HepG2 (cell line): ENCODE measurements at regions not wholly inside any gene's neighbourhood (a gene's known extent, or its start where the extent isn't known, plus 50 kb on each side); places are given as distances from the start of the nearest gene placed in this dataset.

Experiments
- ATAC-seq: fragments of 200-7000 bp; cut with Tn5 transposase; 3 replicates; pipeline ENCODE4 v1.9.1; 2020; ENCODE audit warnings: mild to moderate bottlenecking, moderate library complexity
- BruUV-seq: library from RNA; stranded (reverse); fragments of 400-500 nt; replicated peaks from 2 replicates; lab custom pipeline; 2021; lab: Mats Ljungman, UMichigan
- CTCF ChIA-PET: fragments of 300-600 bp; formaldehyde crosslinking; extraction: SDS; loops from one replicate; lab custom pipeline; 2021; ENCODE audit warnings: low total read pairs, inconsistent platforms, low intra/inter-chr PET ratio; lab: Yijun Ruan, JAX
- POLR2A ChIA-PET: fragments of 350-600 bp; sonication (Branson Sonifier 250); formaldehyde crosslinking; loops from one replicate; lab custom pipeline; 2020; ENCODE audit warnings: antibody characterized with exemption, inconsistent platforms; lab: Yijun Ruan, JAX
- DNase-seq: peaks from one replicate; pipeline ENCODE4 v3.0.0-alpha.2; 2015; ENCODE audit warnings: low spot score
- FAIRE-seq: peaks from 3 replicates; lab custom pipeline; 2011; peaks lifted over from hg19 to GRCh38; lab: Jason Lieb, UNC
- H2AFZ ChIP-seq: one replicate; pipeline ENCODE4 v1.6.1; 2011; ENCODE audit warnings: low read length, inconsistent platforms
- H3K27ac ChIP-seq: fragments of 300-600 bp; 3 replicates; pipeline ENCODE4 v1.8.0; 2011; ENCODE audit warnings: mixed run types, mild to moderate bottlenecking, mixed read lengths, low read length, inconsistent platforms; ENCODE audit not compliant: insufficient read depth; ENCODE audit errors: extremely low read length
- H3K27me3 ChIP-seq, 2 experiments: fragments of 200-600 bp in 1 of 2; 2 replicates in 1 of 2; 3 replicates in 1 of 2; pipeline versions ENCODE4 v1.6.0 to v1.8.0; 2011; ENCODE audit warnings: low read length in 2 of 2, mild to moderate bottlenecking in 2 of 2, moderate library complexity in 2 of 2, inconsistent platforms in 1 of 2; ENCODE audit not compliant: insufficient read depth in 2 of 2, control insufficient read depth in 1 of 2
- H3K36me3 ChIP-seq, 2 experiments: fragments of 200-600 bp in 1 of 2; replicated peaks in 1 of 2; 2 replicates in 1 of 2; 3 replicates in 1 of 2; pipeline versions ENCODE4 v1.5.1 to v1.8.0; 2011; ENCODE audit warnings: low read length in 2 of 2, inconsistent platforms in 1 of 2; ENCODE audit not compliant: insufficient read depth in 2 of 2, control insufficient read depth in 1 of 2
- H3K4me1 ChIP-seq: 2 replicates; pipeline ENCODE4 v1.5.1; 2012; ENCODE audit warnings: low read length, inconsistent platforms; ENCODE audit not compliant: insufficient read depth
- H3K4me2 ChIP-seq: 2 replicates; pipeline ENCODE4 v1.6.0; 2011; ENCODE audit warnings: low read depth, low read length, inconsistent platforms
- H3K4me3 ChIP-seq, 3 experiments: fragments of 200-600 bp in 1 of 3; sonication (generic), shearing (Covaris generic) in 1 of 3; replicated peaks in 1 of 3; 2 replicates each; pipeline ENCODE4 v1.5.1; 2011 to 2016; ENCODE audit warnings: low read length in 3 of 3, inconsistent platforms in 2 of 3, low read depth in 2 of 3, mild to moderate bottlenecking in 2 of 3, control low read depth in 1 of 3, mixed read lengths in 1 of 3; ENCODE audit not compliant: insufficient read depth in 1 of 3
- H3K79me2 ChIP-seq: one replicate; pipeline ENCODE4 v1.6.1; 2011; ENCODE audit warnings: low read length, inconsistent platforms; ENCODE audit not compliant: insufficient read depth
- H3K9ac ChIP-seq: 2 replicates; pipeline ENCODE4 v1.6.0; 2011; ENCODE audit warnings: mild to moderate bottlenecking, low read depth, low read length, inconsistent platforms; ENCODE audit not compliant: insufficient read depth
- H3K9me3 ChIP-seq: 2 replicates; pipeline ENCODE4 v1.5.1; 2012; ENCODE audit warnings: mild to moderate bottlenecking, low read length
- H4K20me1 ChIP-seq: 2 replicates; pipeline ENCODE4 v1.6.0; 2011; ENCODE audit warnings: inconsistent platforms, mild to moderate bottlenecking, low read length, moderate library complexity; ENCODE audit not compliant: insufficient read depth
- FOXC1 ChIP-seq: sonication (generic); formaldehyde crosslinking; IDR thresholded peaks from 2 replicates; pipeline ENCODE4 v1.8.0; 2022; ENCODE audit warnings: mild to moderate bottlenecking, missing genetic modification reagents, borderline replicate concordance
- FOXP4 ChIP-seq: sonication (generic); formaldehyde crosslinking; IDR thresholded peaks from 2 replicates; pipeline ENCODE4 v1.4.0; 2020; ENCODE audit warnings: missing genetic modification reagents
- HNRNPUL1 ChIP-seq: fragments of 200-400 bp; formaldehyde crosslinking; IDR thresholded peaks from 2 replicates; pipeline ENCODE4 v1.6.1; 2017; ENCODE audit warnings: low read depth, mild to moderate bottlenecking, low read length, moderate library complexity
- MATR3 ChIP-seq: sonication (generic); formaldehyde crosslinking; IDR thresholded peaks from 2 replicates; pipeline ENCODE4 v1.4.0; 2020; ENCODE audit warnings: missing genetic modification reagents
- PRDM10 ChIP-seq: sonication (generic); formaldehyde crosslinking; IDR thresholded peaks from 2 replicates; pipeline ENCODE4 v1.4.0; 2020; ENCODE audit warnings: low read depth, missing genetic modification reagents
- SP1 ChIP-seq, 2 experiments: fragments of 450-650 bp in 1 of 2; sonication (generic) in 1 of 2; formaldehyde crosslinking in 1 of 2; IDR thresholded peaks; 2 replicates each; pipeline versions ENCODE4 v1.4.0 to v1.6.1; 2016 to 2020; ENCODE audit warnings: missing genetic modification reagents in 1 of 2
- ZNF317 ChIP-seq: sonication (generic); formaldehyde crosslinking; IDR thresholded peaks from 2 replicates; pipeline ENCODE4 v1.5.0; 2020; ENCODE audit warnings: mild to moderate bottlenecking, missing genetic modification reagents
- ZNF569 ChIP-seq: sonication (generic); formaldehyde crosslinking; IDR thresholded peaks from 2 replicates; pipeline ENCODE4 v1.5.0; 2020; ENCODE audit warnings: mild to moderate bottlenecking, missing genetic modification reagents, moderate library complexity, borderline replicate concordance
- ZNF607 ChIP-seq: sonication (generic); formaldehyde crosslinking; IDR thresholded peaks from 2 replicates; pipeline ENCODE4 v1.5.1; 2020; ENCODE audit warnings: missing genetic modification reagents, mild to moderate bottlenecking, borderline replicate concordance
- ZNF724P ChIP-seq: sonication (generic); formaldehyde crosslinking; IDR thresholded peaks from 2 replicates; pipeline ENCODE4 v1.8.0; 2022; ENCODE audit warnings: missing genetic modification reagents, borderline replicate concordance
- WGBS: methylation state at CpG from one replicate; pipeline ENCODE4 v1.1.6; 2017; ENCODE audit warnings: low lambda C conversion rate; 5-methylcytosine and 5-hydroxymethylcytosine counted together
- in situ Hi-C: cut with HindIII; loops from 2 replicates; pipeline ENCODE4 v1.10.0; 2017; ENCODE audit warnings: low pct_unique_long_range_greater_than_20kb; ENCODE audit not compliant: extremely low pct_ligation_motif_present
- intact Hi-C: fragments of 100-400 bp; cut with micrococcal nuclease; formaldehyde crosslinking; loops from one replicate; pipeline ENCODE4 v1.10.0; 2022; ENCODE audit not compliant: unreplicated experiment
- TF ChIP-seq, protein P1 (sequence below): sonication (generic); formaldehyde crosslinking; IDR thresholded peaks from 2 replicates; pipeline ENCODE4 v1.5.1; 2020; ENCODE audit warnings: missing genetic modification reagents, mild to moderate bottlenecking, borderline replicate concordance

DNA sequence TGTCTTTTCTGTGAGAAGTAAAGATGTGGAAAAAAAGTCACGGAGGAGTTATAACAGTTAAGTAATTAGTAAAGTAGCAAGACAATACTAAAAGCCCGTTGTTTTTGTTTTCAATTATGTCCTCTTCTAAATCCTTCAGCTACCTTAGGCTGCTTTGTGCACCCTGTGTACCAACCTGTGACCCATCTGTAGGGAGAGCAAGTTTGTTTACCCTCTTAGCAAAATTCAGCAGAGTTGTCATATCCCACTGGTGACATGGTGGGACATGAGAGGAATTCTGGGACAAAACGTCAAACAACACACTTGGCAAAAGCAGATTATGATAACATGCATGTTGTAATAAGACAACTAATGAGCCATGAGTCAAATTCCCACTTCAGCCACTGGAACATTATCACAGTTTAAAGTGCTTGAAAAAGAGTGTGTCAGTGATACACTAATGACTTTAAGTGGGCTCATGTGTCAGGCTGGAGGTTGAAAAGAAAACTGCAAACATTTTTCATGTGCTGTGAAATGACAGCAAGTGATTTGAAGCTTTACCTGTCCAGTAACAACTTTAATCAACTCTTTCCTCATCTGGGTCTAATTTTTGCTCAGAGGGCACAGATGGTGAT, 392.8 kb upstream of the ACVR2A start (continued):
- TF ChIP-seq PRDM10 (CRISPR knock-in tag): no peak
- no peak for TF ChIP-seq SP1 (IDR thresholded peaks at IDR 0.05)
- TF ChIP-seq SP1 (CRISPR knock-in tag; IDR thresholded peaks at IDR 0.05): no peak
- TF ChIP-seq ZNF607 (CRISPR knock-in tag): no peak

GRCh38 chr2:147450661-147451510, 393.9 kb upstream of the ACVR2A start:
- Histone ChIP-seq H3K9me3 (no peaks in the 10 kb centered on the region), H3K4me1 (no peaks in the 10 kb centered on the region), H3K4me3 (no peak overlapping the region), H3K9ac (no peak overlapping the region), H3K79me2 (no peaks in the 10 kb centered on the region), H3K36me3 (no peaks in the 10 kb centered on the region), H4K20me1 (no peaks in the 10 kb centered on the region), H3K4me2 (no peak overlapping the region), H2AFZ (no peak overlapping the region), H3K27me3 (no peaks in the 10 kb centered on the region), H3K27ac (no peak overlapping the region)
- ATAC-seq (no peak), FAIRE-seq (no peak), DNase-seq (no peak)
- WGBS: 54% methylated on average over 4 of the region's 4 CpGs
- ChIA-PET CTCF (no interaction called here), POLR2A (no interaction called here)
- in situ Hi-C loops: no loop called here
- BruUV-seq: no TSS peak
- intact Hi-C loops: no loop called here
- TF ChIP-seq, protein P1, sequence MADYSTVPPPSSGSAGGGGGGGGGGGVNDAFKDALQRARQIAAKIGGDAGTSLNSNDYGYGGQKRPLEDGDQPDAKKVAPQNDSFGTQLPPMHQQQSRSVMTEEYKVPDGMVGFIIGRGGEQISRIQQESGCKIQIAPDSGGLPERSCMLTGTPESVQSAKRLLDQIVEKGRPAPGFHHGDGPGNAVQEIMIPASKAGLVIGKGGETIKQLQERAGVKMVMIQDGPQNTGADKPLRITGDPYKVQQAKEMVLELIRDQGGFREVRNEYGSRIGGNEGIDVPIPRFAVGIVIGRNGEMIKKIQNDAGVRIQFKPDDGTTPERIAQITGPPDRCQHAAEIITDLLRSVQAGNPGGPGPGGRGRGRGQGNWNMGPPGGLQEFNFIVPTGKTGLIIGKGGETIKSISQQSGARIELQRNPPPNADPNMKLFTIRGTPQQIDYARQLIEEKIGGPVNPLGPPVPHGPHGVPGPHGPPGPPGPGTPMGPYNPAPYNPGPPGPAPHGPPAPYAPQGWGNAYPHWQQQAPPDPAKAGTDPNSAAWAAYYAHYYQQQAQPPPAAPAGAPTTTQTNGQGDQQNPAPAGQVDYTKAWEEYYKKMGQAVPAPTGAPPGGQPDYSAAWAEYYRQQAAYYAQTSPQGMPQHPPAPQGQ (CRISPR knock-in tag): no peak
- TF ChIP-seq MATR3 (CRISPR knock-in tag) (no peak), FOXC1 (CRISPR knock-in tag) (no peak), HNRNPUL1 (no peak), ZNF317 (CRISPR knock-in tag) (no peak), ZNF569 (CRISPR knock-in tag) (no peak), FOXP4 (no peak), ZNF724P (no peak)
